ENCODE measurements at regions not wholly inside any gene's neighbourhood (a gene's known extent, or its start where the extent isn't known, plus 50 kb on each side); places are given as distances from the start of the nearest gene placed in this dataset.
A peak's percentile ranks its signal among the peaks of the same experiment; 100 is the strongest.

DNA sequence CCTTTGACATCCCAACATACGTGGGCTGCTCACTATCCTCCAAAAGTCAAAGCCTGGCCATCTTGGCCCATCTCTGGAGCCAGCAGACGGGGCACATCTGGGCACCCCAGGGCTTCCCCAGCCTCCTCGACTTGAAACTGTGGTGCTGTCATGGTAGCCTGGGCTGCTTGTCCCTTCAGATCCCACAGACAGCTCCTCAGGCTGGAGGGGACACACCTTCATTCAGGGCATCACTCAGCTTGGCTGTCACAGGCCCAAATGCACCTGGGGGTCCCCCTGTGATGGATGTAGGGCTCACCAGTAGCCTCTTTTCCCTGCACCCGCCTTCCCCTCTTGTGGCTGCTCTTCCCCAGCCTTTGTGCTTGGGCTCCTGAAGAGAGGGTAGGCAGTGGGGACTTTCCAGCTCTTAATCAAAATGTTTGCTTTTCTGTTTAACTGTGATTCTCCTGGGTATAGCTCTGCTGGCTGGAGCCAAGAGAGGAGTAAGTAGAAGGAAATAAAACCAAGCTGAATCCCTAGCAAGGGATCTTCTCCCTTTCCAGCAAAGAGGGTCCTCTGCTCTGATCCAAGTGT lies 92.3 kb downstream of the GYPC start:
- no peak overlapping the region for H3K4me2 ChIP-seq (ENCODE audit: low read depth, low read length, poor library complexity, severe bottlenecking)

DNA sequence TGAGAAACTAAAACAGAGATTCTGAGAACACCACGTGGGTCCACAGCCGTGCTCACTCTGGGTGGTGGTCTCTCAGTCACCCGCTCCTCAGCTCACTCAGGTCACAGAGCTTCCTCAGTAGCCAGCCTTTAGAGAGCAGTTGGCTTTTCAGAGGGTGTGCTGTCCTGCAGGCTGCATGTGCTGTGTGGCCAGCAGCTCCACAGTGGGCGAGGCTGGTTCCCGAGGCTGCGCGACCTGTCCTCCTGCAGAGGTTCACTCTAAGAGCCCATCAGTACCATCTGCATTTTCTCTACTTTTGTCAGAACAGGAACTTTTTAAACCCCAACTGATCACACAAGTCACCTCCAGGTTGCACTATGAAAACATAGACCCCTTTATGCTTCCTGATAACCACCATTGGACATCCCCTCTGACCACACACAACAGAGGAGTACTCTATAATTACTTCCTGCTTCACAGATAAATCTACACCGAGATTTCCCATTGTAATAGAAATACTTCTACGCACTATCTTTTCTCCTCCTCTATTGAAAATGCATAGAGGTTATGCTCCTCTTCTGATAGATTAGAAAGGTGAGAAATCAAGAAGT lies 93.1 kb downstream of the GYPC start:
- H3K27me3 ChIP-seq (ENCODE audit: low read length) = no peaks in the 10 kb centered on the region
- H4K20me1 ChIP-seq (ENCODE audit: insufficient read depth, low read depth, low read length) = no peaks in the 10 kb centered on the region
- H3K4me1 ChIP-seq (ENCODE audit: low read length) = no peaks in the 10 kb centered on the region
- no peak overlapping the region for H3K9ac ChIP-seq (ENCODE audit: low read length)
- no peaks in the 10 kb centered on the region for H3K9me2 ChIP-seq (replicated peaks; ENCODE audit: insufficient read depth, low read length)
- H3K9me3 ChIP-seq (ENCODE audit: low read length) = no peaks in the 10 kb centered on the region
- no peak overlapping the region for H3K4me2 ChIP-seq (ENCODE audit: low read depth, low read length, poor library complexity, severe bottlenecking)
- H2AFZ ChIP-seq (ENCODE audit: low read length) = no peak overlapping the region
- no peaks in the 10 kb centered on the region for H3K79me2 ChIP-seq (ENCODE audit: low read length)
- DNase-seq = no peak
- no peak overlapping the region for H3K27ac ChIP-seq (ENCODE audit: low read length)
- H3K36me3 ChIP-seq (ENCODE audit: insufficient read depth, low read length) = no peaks in the 10 kb centered on the region
- H3K4me3 ChIP-seq (ENCODE audit: low read length) = no peak overlapping the region

More for the DNA sequence above, 92.3 kb downstream of the GYPC start:
- H3K4me3 ChIP-seq (ENCODE audit: low read length) = no peak overlapping the region
- H3K79me2 ChIP-seq (ENCODE audit: low read length) = no peaks in the 10 kb centered on the region
- no peaks in the 10 kb centered on the region for H3K4me1 ChIP-seq (ENCODE audit: low read length)
- no peaks in the 10 kb centered on the region for H3K27me3 ChIP-seq (ENCODE audit: low read length)
- H3K9me3 ChIP-seq (ENCODE audit: low read length) = no peaks in the 10 kb centered on the region
- no peaks in the 10 kb centered on the region for H4K20me1 ChIP-seq (ENCODE audit: insufficient read depth, low read depth, low read length)
- no peak overlapping the region for H3K9ac ChIP-seq (ENCODE audit: low read length)
- DNase-seq = no peak
- H3K9me2 ChIP-seq (replicated peaks; ENCODE audit: insufficient read depth, low read length) = no peaks in the 10 kb centered on the region
- no peak overlapping the region for H3K27ac ChIP-seq (ENCODE audit: low read length)
- H2AFZ ChIP-seq (ENCODE audit: low read length) = no peak overlapping the region
- H3K36me3 ChIP-seq (ENCODE audit: insufficient read depth, low read length) = no peaks in the 10 kb centered on the region

DNA sequence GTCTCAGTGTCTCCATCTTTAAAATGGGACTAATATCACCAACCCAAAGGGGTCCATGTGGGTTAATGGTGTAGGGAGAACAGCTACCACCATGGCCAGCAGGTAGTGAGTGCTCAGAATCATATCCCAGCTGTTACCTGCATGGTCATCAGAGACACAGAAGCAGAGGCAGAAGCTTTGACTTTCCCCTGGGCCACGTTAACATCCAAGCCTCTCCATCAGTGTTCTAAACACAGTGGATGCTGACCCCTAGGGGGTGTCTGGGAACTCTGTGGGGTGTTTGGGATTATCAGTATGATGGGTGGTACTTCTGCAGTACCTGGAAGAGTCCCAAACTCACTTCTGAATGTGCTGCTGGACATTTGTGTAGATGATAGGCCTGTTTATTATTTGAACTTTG lies 93.6 kb downstream of the GYPC start:
- H3K9me2 ChIP-seq (replicated peaks; ENCODE audit: insufficient read depth, low read length) = no peaks in the 10 kb centered on the region
- no peak overlapping the region for H3K4me2 ChIP-seq (ENCODE audit: low read depth, low read length, poor library complexity, severe bottlenecking)
- no peaks in the 10 kb centered on the region for H3K4me1 ChIP-seq (ENCODE audit: low read length)
- no peaks in the 10 kb centered on the region for H4K20me1 ChIP-seq (ENCODE audit: insufficient read depth, low read depth, low read length)
- H3K79me2 ChIP-seq (ENCODE audit: low read length) = no peaks in the 10 kb centered on the region
- H2AFZ ChIP-seq (ENCODE audit: low read length) = no peak overlapping the region
- no peaks in the 10 kb centered on the region for H3K36me3 ChIP-seq (ENCODE audit: insufficient read depth, low read length)
- DNase-seq = peak; percentile 57
- no peaks in the 10 kb centered on the region for H3K27me3 ChIP-seq (ENCODE audit: low read length)
- H3K9me3 ChIP-seq (ENCODE audit: low read length) = no peaks in the 10 kb centered on the region
- H3K4me3 ChIP-seq (ENCODE audit: low read length) = no peak overlapping the region
- H3K27ac ChIP-seq (ENCODE audit: low read length) = no peak overlapping the region
- no peak overlapping the region for H3K9ac ChIP-seq (ENCODE audit: low read length)

DNA sequence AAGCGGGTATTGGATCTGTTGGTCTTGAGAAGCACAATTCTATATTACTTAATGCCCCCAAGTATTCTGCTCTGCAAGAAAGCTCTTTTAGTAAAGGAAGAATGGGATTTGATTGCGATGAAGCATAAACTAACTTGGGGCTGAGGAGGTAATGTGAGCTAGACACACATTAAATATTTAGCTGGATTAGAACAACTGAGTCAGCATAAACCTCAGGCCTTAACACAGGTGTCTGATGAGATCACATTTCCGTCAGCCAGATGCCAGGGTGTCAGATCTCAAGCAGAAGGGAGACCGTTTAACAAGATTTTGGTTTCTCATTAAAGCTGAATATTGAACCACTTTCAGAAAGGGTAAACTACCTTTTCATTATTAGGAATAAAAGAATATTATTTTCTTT lies 94.5 kb downstream of the GYPC start:
- Histone ChIP-seq H3K4me1 (ENCODE audit: low read length) (no peaks in the 10 kb centered on the region), H3K9me2 (replicated peaks; ENCODE audit: insufficient read depth, low read length) (no peaks in the 10 kb centered on the region), H3K4me2 (ENCODE audit: low read depth, low read length, poor library complexity, severe bottlenecking) (no peak overlapping the region), H3K4me3 (ENCODE audit: low read length) (no peak overlapping the region), H3K36me3 (ENCODE audit: insufficient read depth, low read length) (no peaks in the 10 kb centered on the region), H3K9ac (ENCODE audit: low read length) (no peak overlapping the region), H4K20me1 (ENCODE audit: insufficient read depth, low read depth, low read length) (no peaks in the 10 kb centered on the region), H3K27ac (ENCODE audit: low read length) (no peak overlapping the region), H2AFZ (ENCODE audit: low read length) (no peak overlapping the region), H3K9me3 (ENCODE audit: low read length) (no peaks in the 10 kb centered on the region), H3K79me2 (ENCODE audit: low read length) (no peaks in the 10 kb centered on the region), H3K27me3 (ENCODE audit: low read length) (no peaks in the 10 kb centered on the region)
- DNase-seq = no peak

DNA sequence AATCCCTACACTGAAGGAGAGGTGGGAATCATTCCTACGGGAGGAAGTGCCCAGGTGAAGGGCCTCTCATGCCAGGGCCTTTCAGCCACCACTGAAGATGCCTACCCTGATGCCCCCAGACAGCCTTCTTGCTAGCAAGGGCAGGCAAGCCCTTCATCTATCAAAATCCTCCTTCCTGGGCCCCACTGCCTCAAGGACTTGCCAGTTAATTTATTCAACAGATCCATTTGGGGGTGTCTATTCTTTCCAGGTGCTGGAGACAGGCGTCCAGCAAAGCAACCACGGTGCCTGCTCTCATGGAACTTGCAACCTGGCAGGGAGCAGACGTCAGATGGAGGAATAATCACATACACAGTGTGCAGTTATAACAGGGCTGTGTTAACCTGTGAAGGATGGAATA lies 95.5 kb downstream of the GYPC start:
- H3K27ac ChIP-seq (ENCODE audit: low read length) = no peak overlapping the region
- no peak for DNase-seq
- no peaks in the 10 kb centered on the region for H3K79me2 ChIP-seq (ENCODE audit: low read length)
- H3K36me3 ChIP-seq (ENCODE audit: insufficient read depth, low read length) = no peaks in the 10 kb centered on the region
- no peak overlapping the region for H3K4me3 ChIP-seq (ENCODE audit: low read length)
- H3K4me2 ChIP-seq (ENCODE audit: low read depth, low read length, poor library complexity, severe bottlenecking) = no peak overlapping the region
- H3K9me2 ChIP-seq (replicated peaks; ENCODE audit: insufficient read depth, low read length) = no peaks in the 10 kb centered on the region
- H3K27me3 ChIP-seq (ENCODE audit: low read length) = no peaks in the 10 kb centered on the region
- no peaks in the 10 kb centered on the region for H4K20me1 ChIP-seq (ENCODE audit: insufficient read depth, low read depth, low read length)
- no peaks in the 10 kb centered on the region for H3K9me3 ChIP-seq (ENCODE audit: low read length)
- H3K9ac ChIP-seq (ENCODE audit: low read length) = no peak overlapping the region
- H3K4me1 ChIP-seq (ENCODE audit: low read length) = no peaks in the 10 kb centered on the region
- H2AFZ ChIP-seq (ENCODE audit: low read length) = no peak overlapping the region

DNA sequence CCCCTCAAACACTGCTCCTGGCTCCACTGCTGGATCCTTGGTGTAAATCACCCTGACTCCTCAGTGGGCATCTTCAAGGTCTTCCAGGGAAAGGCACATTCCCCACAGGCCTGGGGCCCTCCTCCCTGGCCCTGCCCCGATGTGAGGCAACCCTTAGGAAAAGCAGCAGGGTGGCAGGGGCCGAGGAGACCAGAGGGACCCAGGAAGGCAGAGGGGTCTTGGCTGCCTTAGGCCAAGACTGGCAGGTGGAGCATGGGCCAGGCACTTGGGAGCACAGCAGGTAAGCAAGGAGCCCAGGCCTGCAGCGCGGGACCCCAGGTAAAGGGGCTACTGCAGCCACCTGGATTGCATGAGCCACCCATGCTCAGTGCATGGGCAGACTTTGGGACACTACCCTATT lies 96.9 kb downstream of the GYPC start:
- no peak overlapping the region for H3K27ac ChIP-seq (ENCODE audit: low read length)
- H3K4me1 ChIP-seq (ENCODE audit: low read length) = no peaks in the 10 kb centered on the region
- no peaks in the 10 kb centered on the region for H3K27me3 ChIP-seq (ENCODE audit: low read length)

DNA sequence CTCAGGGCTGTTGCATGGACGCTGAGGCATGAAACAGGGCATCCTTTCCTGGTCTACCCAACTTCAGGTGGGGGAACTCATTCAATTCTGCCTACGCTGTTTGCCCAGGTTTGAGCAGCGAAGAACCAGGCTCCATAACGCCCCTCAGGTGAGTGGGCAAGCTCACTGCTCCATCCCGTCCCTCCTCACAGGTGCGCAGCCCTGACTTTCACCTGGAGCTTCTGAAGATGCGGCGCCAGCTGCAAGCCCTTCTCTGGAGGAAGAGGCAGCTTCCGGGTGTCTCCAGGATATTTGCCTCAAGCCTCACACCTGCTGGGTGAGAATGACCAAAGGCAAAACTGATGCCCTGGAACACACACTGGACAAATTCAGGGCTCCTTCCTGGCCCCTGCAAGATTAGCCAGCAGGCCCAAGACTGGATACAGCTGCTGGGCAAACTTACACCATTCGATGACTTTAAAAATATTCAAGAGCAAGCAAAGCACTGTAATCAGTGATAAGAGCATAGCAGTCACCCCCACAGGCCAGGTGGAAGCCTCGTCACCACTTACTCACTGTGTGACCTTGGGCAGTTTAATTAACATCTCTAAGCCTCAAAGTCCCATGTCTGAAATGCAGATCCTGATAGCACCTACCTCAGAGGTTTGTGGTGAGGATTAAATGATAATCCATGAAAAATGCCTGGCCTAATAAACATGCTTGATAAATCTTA lies 97.7 kb downstream of the GYPC start:
- Histone ChIP-seq H3K4me3 (ENCODE audit: low read length) (no peak overlapping the region), H3K4me2 (ENCODE audit: low read depth, low read length, poor library complexity, severe bottlenecking) (no peak overlapping the region), H3K4me1 (ENCODE audit: low read length) (no peaks in the 10 kb centered on the region), H3K27ac (ENCODE audit: low read length) (no peak overlapping the region), H3K9me2 (replicated peaks; ENCODE audit: insufficient read depth, low read length) (no peaks in the 10 kb centered on the region), H3K36me3 (ENCODE audit: insufficient read depth, low read length) (no peaks in the 10 kb centered on the region), H3K79me2 (ENCODE audit: low read length) (no peaks in the 10 kb centered on the region), H3K27me3 (ENCODE audit: low read length) (no peaks in the 10 kb centered on the region), H3K9ac (ENCODE audit: low read length) (no peak overlapping the region), H4K20me1 (ENCODE audit: insufficient read depth, low read depth, low read length) (no peaks in the 10 kb centered on the region), H3K9me3 (ENCODE audit: low read length) (no peaks in the 10 kb centered on the region), H2AFZ (ENCODE audit: low read length) (no peak overlapping the region)
- no peak for DNase-seq

More for the DNA sequence above, 96.9 kb downstream of the GYPC start:
- H2AFZ ChIP-seq (ENCODE audit: low read length) = no peak overlapping the region
- H3K9ac ChIP-seq (ENCODE audit: low read length) = no peak overlapping the region
- no peaks in the 10 kb centered on the region for H3K36me3 ChIP-seq (ENCODE audit: insufficient read depth, low read length)
- H4K20me1 ChIP-seq (ENCODE audit: insufficient read depth, low read depth, low read length) = no peaks in the 10 kb centered on the region
- no peak overlapping the region for H3K4me3 ChIP-seq (ENCODE audit: low read length)
- H3K9me2 ChIP-seq (replicated peaks; ENCODE audit: insufficient read depth, low read length) = no peaks in the 10 kb centered on the region
- H3K9me3 ChIP-seq (ENCODE audit: low read length) = no peaks in the 10 kb centered on the region
- no peaks in the 10 kb centered on the region for H3K79me2 ChIP-seq (ENCODE audit: low read length)
- no peak overlapping the region for H3K4me2 ChIP-seq (ENCODE audit: low read depth, low read length, poor library complexity, severe bottlenecking)
- no peak for DNase-seq

DNA sequence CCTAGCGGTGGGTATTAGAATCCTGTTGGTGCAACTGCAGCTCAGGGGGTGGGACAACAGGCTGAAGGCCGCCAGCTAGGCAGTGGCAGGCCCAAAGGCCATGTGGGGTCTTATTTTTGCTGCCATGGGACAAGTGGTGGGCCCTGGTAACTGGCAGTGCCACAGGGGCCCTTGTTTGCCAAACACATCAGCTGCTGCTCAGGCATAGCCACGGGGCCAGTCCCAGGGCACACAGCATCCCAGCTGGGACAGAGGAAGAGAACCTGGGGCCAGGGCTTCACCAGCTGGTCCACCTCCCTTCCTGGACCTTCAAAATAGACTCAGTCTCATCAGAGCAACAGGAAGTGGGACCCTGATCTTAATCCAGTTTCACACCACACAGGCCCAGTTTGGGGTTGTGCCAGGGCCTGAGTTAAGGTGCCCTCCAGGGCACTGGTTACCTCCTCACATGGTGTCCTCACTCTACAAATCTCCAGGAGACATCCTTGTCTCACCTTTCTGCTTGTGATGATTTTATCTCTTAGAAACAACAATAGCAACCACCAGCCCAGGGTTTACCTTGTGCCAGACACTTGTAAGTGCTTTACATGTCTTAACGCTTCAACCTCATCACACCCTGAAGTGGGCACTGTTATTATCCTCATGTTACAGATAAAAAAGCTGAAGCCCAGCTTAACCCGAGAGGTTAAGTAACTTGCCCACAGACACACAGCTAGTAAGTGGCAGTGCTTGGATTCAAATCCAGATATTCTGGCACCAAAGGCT lies 98.5 kb downstream of the GYPC start:
- Histone ChIP-seq H4K20me1 (ENCODE audit: insufficient read depth, low read depth, low read length) (no peaks in the 10 kb centered on the region), H3K79me2 (ENCODE audit: low read length) (no peaks in the 10 kb centered on the region), H3K27me3 (ENCODE audit: low read length) (no peaks in the 10 kb centered on the region), H2AFZ (ENCODE audit: low read length) (no peak overlapping the region), H3K4me1 (ENCODE audit: low read length) (no peaks in the 10 kb centered on the region), H3K4me2 (ENCODE audit: low read depth, low read length, poor library complexity, severe bottlenecking) (no peak overlapping the region), H3K4me3 (ENCODE audit: low read length) (no peak overlapping the region), H3K9me2 (replicated peaks; ENCODE audit: insufficient read depth, low read length) (no peaks in the 10 kb centered on the region), H3K36me3 (ENCODE audit: insufficient read depth, low read length) (no peaks in the 10 kb centered on the region), H3K9ac (ENCODE audit: low read length) (no peak overlapping the region), H3K9me3 (ENCODE audit: low read length) (no peaks in the 10 kb centered on the region), H3K27ac (ENCODE audit: low read length) (no peak overlapping the region)
- no peak for DNase-seq
